ENCODE measurements at regions not wholly inside any gene's neighbourhood (a gene's known extent, or its start where the extent isn't known, plus 50 kb on each side); places are given as distances from the start of the nearest gene placed in this dataset.

- Histone ChIP-seq H3K18ac (ENCODE audit: low read depth, low read length) (no peak overlapping the region), H4K8ac (ENCODE audit: low read depth in 2 of 2, low read length in 2 of 2) (no peak overlapping the region), H3K9ac (ENCODE audit: low read depth, low read length) (no peak overlapping the region), H3K23ac (ENCODE audit: low read depth, low read length) (no peak overlapping the region), H3K9me3 (ENCODE audit: control insufficient read depth, insufficient read depth, low read length) (peaks cover 5% of the 10 kb centered on the region), H3K56ac (ENCODE audit: extremely low read depth, insufficient read depth, low read length) (no peak overlapping the region), H3K4me3 (ENCODE audit: insufficient read depth, low read depth, low read length) (no peak overlapping the region), H2BK120ac (ENCODE audit: low read depth, low read length) (no peak overlapping the region), H3K4me1 (ENCODE audit: control insufficient read depth, insufficient read depth, low read length) (no peaks in the 10 kb centered on the region), H3K79me1 (ENCODE audit: low read depth in 1 of 2, low read length in 2 of 2) (no peaks in the 10 kb centered on the region), H2BK5ac (ENCODE audit: low read depth, low read length, poor library complexity, severe bottlenecking) (no peak overlapping the region), H4K5ac (ENCODE audit: low read depth, low read length) (no peak overlapping the region), H4K20me1 (ENCODE audit: insufficient read depth, low read length) (no peaks in the 10 kb centered on the region), H2BK20ac (ENCODE audit: low read depth, low read length) (no peak overlapping the region), H4K91ac (ENCODE audit: insufficient read depth, low read depth, low read length) (no peak overlapping the region), H2AK9ac (replicated peaks; ENCODE audit: low read depth, low read length, poor library complexity) (no peak overlapping the region), H3K14ac (replicated peaks; ENCODE audit: low read depth, low read length) (no peak overlapping the region), H2AFZ (replicated peaks; ENCODE audit: low read length, poor library complexity) (no peak overlapping the region), H2BK15ac (ENCODE audit: low read depth, low read length) (no peak overlapping the region), H3K9me1 (ENCODE audit: insufficient read depth, low read length) (no peaks in the 10 kb centered on the region), H3K36me3 (ENCODE audit: control insufficient read depth, insufficient read depth, low read length) (no peaks in the 10 kb centered on the region), H3K27ac (ENCODE audit: insufficient read depth, low read length) (no peak overlapping the region), H2AK5ac (ENCODE audit: low read depth, low read length) (no peak overlapping the region), H3K4me2 (ENCODE audit: low read depth, low read length) (no peak overlapping the region), H3K4ac (ENCODE audit: low read depth, low read length) (no peak overlapping the region), H3K27me3 (ENCODE audit: control insufficient read depth, insufficient read depth, low read length) (no peaks in the 10 kb centered on the region)
- dilution Hi-C loops (cut with HindIII; ENCODE audit: low sequenced_read_pairs, unreplicated experiment): no loop called here
- no CpG with 5 or more reads among the region's 4 CpGs for WGBS, 2 experiments (ENCODE audit: extremely low coverage in 2 of 2, insufficient read length in 1 of 2)
- TF ChIP-seq MAFK (IDR thresholded peaks at IDR 0.05; ENCODE audit: low read depth, low read length) (no peak), NFE2L2 (IDR thresholded peaks at IDR 0.05; ENCODE audit: low read depth, low read length) (no peak), POLR2A (IDR thresholded peaks at IDR 0.05; ENCODE audit: low read depth, low read length) (no peak), FOS (IDR thresholded peaks at IDR 0.05; ENCODE audit: low read depth, low read length) (no peak), BHLHE40 (IDR thresholded peaks at IDR 0.05; ENCODE audit: low read depth, low read length) (no peak), SMC3 (IDR thresholded peaks at IDR 0.05; ENCODE audit: low read depth, low read length) (no peak), RCOR1 (IDR thresholded peaks at IDR 0.05; ENCODE audit: insufficient replicate concordance, low read length) (no peak), CHD1 (IDR thresholded peaks at IDR 0.05; ENCODE audit: low read depth, low read length) (no peak), MXI1 (IDR thresholded peaks at IDR 0.05; ENCODE audit: borderline replicate concordance, low read depth, low read length) (no peak), CEBPB (IDR thresholded peaks at IDR 0.05; ENCODE audit: low read depth, low read length) (no peak), RAD21 (IDR thresholded peaks at IDR 0.05; ENCODE audit: low read length) (no peak)
- TF ChIP-seq, protein P1, sequence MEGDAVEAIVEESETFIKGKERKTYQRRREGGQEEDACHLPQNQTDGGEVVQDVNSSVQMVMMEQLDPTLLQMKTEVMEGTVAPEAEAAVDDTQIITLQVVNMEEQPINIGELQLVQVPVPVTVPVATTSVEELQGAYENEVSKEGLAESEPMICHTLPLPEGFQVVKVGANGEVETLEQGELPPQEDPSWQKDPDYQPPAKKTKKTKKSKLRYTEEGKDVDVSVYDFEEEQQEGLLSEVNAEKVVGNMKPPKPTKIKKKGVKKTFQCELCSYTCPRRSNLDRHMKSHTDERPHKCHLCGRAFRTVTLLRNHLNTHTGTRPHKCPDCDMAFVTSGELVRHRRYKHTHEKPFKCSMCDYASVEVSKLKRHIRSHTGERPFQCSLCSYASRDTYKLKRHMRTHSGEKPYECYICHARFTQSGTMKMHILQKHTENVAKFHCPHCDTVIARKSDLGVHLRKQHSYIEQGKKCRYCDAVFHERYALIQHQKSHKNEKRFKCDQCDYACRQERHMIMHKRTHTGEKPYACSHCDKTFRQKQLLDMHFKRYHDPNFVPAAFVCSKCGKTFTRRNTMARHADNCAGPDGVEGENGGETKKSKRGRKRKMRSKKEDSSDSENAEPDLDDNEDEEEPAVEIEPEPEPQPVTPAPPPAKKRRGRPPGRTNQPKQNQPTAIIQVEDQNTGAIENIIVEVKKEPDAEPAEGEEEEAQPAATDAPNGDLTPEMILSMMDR (conservative IDR thresholded peaks at IDR 0.05; ENCODE audit: low read depth, low read length): no peak
- intact Hi-C loops (cut with micrococcal nuclease): no loop called here
- BruUV-seq (replicated peaks): no TSS peak
- no peak for DNase-seq
- ATAC-seq (ENCODE audit: low read depth): no peak
- in situ Hi-C loops (cut with MboI; ENCODE audit: low sequenced_read_pairs): no loop called here
- POLR2A ChIA-PET (ENCODE audit: unreplicated experiment): no interaction called here
- CTCF ChIA-PET: interaction anchor here (0.5 kb wide), 1 partner anchor 1048 kb away, joined by 11 read pairs; no protein-coding TSS in a partner anchor
These were observed 411.0 kb upstream of the ATP11B start for GRCh38 chr3:182382112-182382857.
